NCI-H460 (cell line): ENCODE measurements at regions not wholly inside any gene's neighbourhood (a gene's known extent, or its start where the extent isn't known, plus 50 kb on each side); places are given as distances from the start of the nearest gene placed in this dataset.
"Not testable (repeated sequence)": the region's sequence is repeated elsewhere in the genome, so short reads cannot be mapped to it uniquely, and the experiment has no call there.

Experiments used
- DNase-seq: peaks from one replicate; pipeline ENCODE4 v3.0.0-alpha.2; 2016; ENCODE audit warnings: low read depth; ENCODE audit errors: extremely low read depth

- DNase-seq, result no peak
Measured at GRCh38 chr1:103469801-103470200, 55.7 kb upstream of the RNPC3 start.

GRCh38 chr1:103467100-103467499, 58.4 kb upstream of the RNPC3 start:
- no peak for DNase-seq

GRCh38 chr1:103461161-103462105, 64.1 kb upstream of the RNPC3 start:
- peak; percentile 33 for DNase-seq

GRCh38 chr1:103460511-103460910, 65.0 kb upstream of the RNPC3 start:
- no peak for DNase-seq

- DNase-seq, result no peak
Measured at GRCh38 chr1:103459346-103459745, 66.2 kb upstream of the RNPC3 start.

- no peak for DNase-seq
Measured at GRCh38 chr1:103457886-103458455, 67.5 kb upstream of the RNPC3 start.

GRCh38 chr1:103448560-103448959, 76.9 kb upstream of the RNPC3 start:
- DNase-seq, result no peak

GRCh38 chr1:103447471-103447870, 78.0 kb upstream of the RNPC3 start:
- no peak for DNase-seq

- DNase-seq, result no peak
Measured at GRCh38 chr1:103441342-103441741, 84.2 kb upstream of the RNPC3 start.

- DNase-seq, result not testable (repeated sequence)
Measured at GRCh38 chr1:103436568-103437100, 88.9 kb upstream of the RNPC3 start.

- no peak for DNase-seq
Measured at GRCh38 chr1:103435443-103435842, 90.1 kb upstream of the RNPC3 start.

GRCh38 chr1:103424650-103425049, 100.8 kb upstream of the RNPC3 start:
- DNase-seq, result no peak

- DNase-seq, result no peak
Measured at GRCh38 chr1:103416681-103417286, 108.7 kb upstream of the RNPC3 start.

GRCh38 chr1:103387898-103388297, 137.6 kb upstream of the RNPC3 start:
- DNase-seq, result no peak

- DNase-seq, result no peak
Measured at GRCh38 chr1:103373991-103374390, 151.5 kb upstream of the RNPC3 start.

GRCh38 chr1:103372866-103373265, 152.6 kb upstream of the RNPC3 start:
- no peak for DNase-seq

- DNase-seq, result no peak
Measured at GRCh38 chr1:103371234-103371633, 154.3 kb upstream of the RNPC3 start.

- DNase-seq, result no peak
Measured at GRCh38 chr1:103367186-103367585, 158.3 kb upstream of the RNPC3 start.

GRCh38 chr1:103365860-103366569, 159.5 kb upstream of the RNPC3 start:
- no peak for DNase-seq

- no peak for DNase-seq
Measured at GRCh38 chr1:103363008-103363365, 162.5 kb upstream of the RNPC3 start.
